KMS-11 (cell line): ENCODE measurements at regions not wholly inside any gene's neighbourhood (a gene's known extent, or its start where the extent isn't known, plus 50 kb on each side); places are given as distances from the start of the nearest gene placed in this dataset.

Experiments used
- H2AFZ ChIP-seq: fragments of 200-600 bp; sonication (generic); 2 replicates; pipeline ENCODE4 v1.6.1; 2016; ENCODE audit warnings: antibody characterized with exemption, mixed run types, low read depth
- H3K27ac ChIP-seq: fragments of 200-600 bp; sonication (generic); 2 replicates; pipeline ENCODE4 v1.6.1; 2016; ENCODE audit warnings: mild to moderate bottlenecking, mixed run types
- H3K27me3 ChIP-seq: fragments of 200-600 bp; sonication (generic); 2 replicates; pipeline ENCODE4 v1.6.1; 2017; ENCODE audit warnings: mild to moderate bottlenecking, low read depth, mixed run types, moderate library complexity; ENCODE audit not compliant: insufficient read depth
- H3K36me3 ChIP-seq: fragments of 200-600 bp; sonication (generic); 2 replicates; pipeline ENCODE4 v1.6.1; 2017; ENCODE audit warnings: mild to moderate bottlenecking, mixed run types; ENCODE audit not compliant: insufficient read depth
- H3K4me1 ChIP-seq: fragments of 200-600 bp; sonication (generic); 2 replicates; pipeline ENCODE4 v1.6.1; 2016; ENCODE audit warnings: mild to moderate bottlenecking, low read depth, mixed run types; ENCODE audit not compliant: poor library complexity, severe bottlenecking
- H3K4me2 ChIP-seq: fragments of 200-600 bp; sonication (generic); 2 replicates; pipeline ENCODE4 v1.7.0; 2016; ENCODE audit warnings: mild to moderate bottlenecking, mixed run types
- H3K4me3 ChIP-seq: fragments of 200-600 bp; sonication (generic); IDR thresholded peaks from 2 replicates; pipeline ENCODE4 v1.6.1; 2017; ENCODE audit warnings: low read depth, low read length, mixed read lengths; ENCODE audit not compliant: insufficient read depth
- H3K79me2 ChIP-seq: fragments of 200-600 bp; sonication (generic); 2 replicates; pipeline ENCODE4 v1.6.1; 2016; ENCODE audit warnings: low read depth, mixed run types; ENCODE audit not compliant: insufficient read depth
- H3K9ac ChIP-seq: fragments of 200-600 bp; sonication (generic); 2 replicates; pipeline ENCODE4 v1.6.1; 2016; ENCODE audit warnings: mild to moderate bottlenecking, mixed run types
- H4K20me1 ChIP-seq: fragments of 200-600 bp; sonication (generic); 2 replicates; pipeline ENCODE4 v1.6.1; 2016; ENCODE audit warnings: mild to moderate bottlenecking, mixed run types; ENCODE audit not compliant: insufficient read depth
- CTCF ChIP-seq: fragments of 200-600 bp; sonication (generic); conservative IDR thresholded peaks from 2 replicates; pipeline ENCODE4 v1.6.1; 2017; ENCODE audit warnings: low read depth, mild to moderate bottlenecking, antibody characterized with exemption, low read length, moderate library complexity, mixed read lengths

- H3K9ac ChIP-seq, result no peak overlapping the region
- H3K4me3 ChIP-seq, result no peak overlapping the region
- H3K4me1 ChIP-seq, result no peaks in the 10 kb centered on the region
- no peak overlapping the region for H3K27ac ChIP-seq
- no peaks in the 10 kb centered on the region for H3K27me3 ChIP-seq
- H2AFZ ChIP-seq, result no peak overlapping the region
- no peaks in the 10 kb centered on the region for H3K79me2 ChIP-seq
- no peak overlapping the region for H3K4me2 ChIP-seq
- no peaks in the 10 kb centered on the region for H3K36me3 ChIP-seq
- H4K20me1 ChIP-seq, result no peaks in the 10 kb centered on the region
- no peak for TF ChIP-seq CTCF
Observed at GRCh38 chr15:69897061-69897460, 200.7 kb downstream of the TLE3 start.

GRCh38 chr15:69897471-69898237, 200.1 kb downstream of the TLE3 start:
- Histone ChIP-seq H3K9ac (no peak overlapping the region), H2AFZ (no peak overlapping the region), H3K27ac (no peak overlapping the region), H3K4me3 (no peak overlapping the region), H4K20me1 (no peaks in the 10 kb centered on the region), H3K27me3 (no peaks in the 10 kb centered on the region), H3K4me2 (no peak overlapping the region), H3K4me1 (no peaks in the 10 kb centered on the region), H3K79me2 (no peaks in the 10 kb centered on the region), H3K36me3 (no peaks in the 10 kb centered on the region)
- TF ChIP-seq CTCF, result no peak

- no peak overlapping the region for H2AFZ ChIP-seq
Observed at GRCh38 chr15:69898243-69898642, 199.5 kb downstream of the TLE3 start.

GRCh38 chr15:69902414-69903062, 195.2 kb downstream of the TLE3 start:
- no peak overlapping the region for H2AFZ ChIP-seq
- no peaks in the 10 kb centered on the region for H4K20me1 ChIP-seq
- no peak overlapping the region for H3K4me3 ChIP-seq
- H3K9ac ChIP-seq, result no peak overlapping the region
- no peak overlapping the region for H3K4me2 ChIP-seq
- no peaks in the 10 kb centered on the region for H3K4me1 ChIP-seq
- H3K27me3 ChIP-seq, result no peaks in the 10 kb centered on the region
- no peak for TF ChIP-seq CTCF
- no peaks in the 10 kb centered on the region for H3K79me2 ChIP-seq
- no peak overlapping the region for H3K27ac ChIP-seq
- no peaks in the 10 kb centered on the region for H3K36me3 ChIP-seq

More at GRCh38 chr15:69898243-69898642, 199.5 kb downstream of the TLE3 start:
- Histone ChIP-seq H3K4me2 (no peak overlapping the region), H3K4me1 (no peaks in the 10 kb centered on the region), H3K79me2 (no peaks in the 10 kb centered on the region), H3K36me3 (no peaks in the 10 kb centered on the region), H3K9ac (no peak overlapping the region), H3K27me3 (no peaks in the 10 kb centered on the region), H3K4me3 (no peak overlapping the region), H4K20me1 (no peaks in the 10 kb centered on the region), H3K27ac (no peak overlapping the region)
- no peak for TF ChIP-seq CTCF
